Testis (tissue), 2 donors: ENCODE measurements at regions not wholly inside any gene's neighbourhood (a gene's known extent, or its start where the extent isn't known, plus 50 kb on each side); places are given as distances from the start of the nearest gene placed in this dataset.

Source experiments
- DNase-seq: peaks from one replicate; pipeline ENCODE4 v3.0.0-alpha.2; 2019
- H3K27ac ChIP-seq, 2 donors: fragments of 200-600 bp; sonication (generic); one replicate each; pipeline ENCODE4 v1.5.1; 2019
- H3K27me3 ChIP-seq: fragments of 200-600 bp; sonication (generic); one replicate; pipeline ENCODE4 v1.5.1; 2019
- H3K36me3 ChIP-seq: fragments of 200-600 bp; sonication (generic); one replicate; pipeline ENCODE4 v1.5.1; 2017; ENCODE audit warnings: low read depth; ENCODE audit errors: missing control alignments
- H3K4me1 ChIP-seq: fragments of 200-600 bp; sonication (generic); one replicate; pipeline ENCODE4 v1.5.1; 2019
- H3K4me3 ChIP-seq, 2 donors: fragments of 200-600 bp; sonication (generic); one replicate each; pipeline ENCODE4 v1.5.1; 2017 to 2019
- H3K9me3 ChIP-seq: fragments of 200-600 bp; sonication (generic); one replicate; pipeline ENCODE4 v1.5.1; 2017
- CTCF ChIP-seq, 3 experiments: fragments of 450-650 bp in 2 of 3; fragments of 200-600 bp in 1 of 3; sonication (generic) in 1 of 3; IDR thresholded peaks; one replicate each; pipeline ENCODE4 v1.5.1; 2016 to 2019; ENCODE audit warnings: antibody characterized with exemption in 3 of 3, mild to moderate bottlenecking in 2 of 3, moderate library complexity in 1 of 3
- POLR2A ChIP-seq: fragments of 450-650 bp; IDR thresholded peaks from one replicate; pipeline ENCODE4 v1.6.1; 2017; ENCODE audit warnings: antibody characterized with exemption, mild to moderate bottlenecking, moderate library complexity
- WGBS, 2 donors: methylation state at CpG; one replicate each; pipeline ENCODE4 v1.1.5; 2018; 5-methylcytosine and 5-hydroxymethylcytosine counted together
- intact Hi-C: fragments of 100-400 bp; cut with DNase I; formaldehyde crosslinking; loops from one replicate; pipeline ENCODE4 v1.15.1; 2023; ENCODE audit warnings: low total_unique reads

- Histone ChIP-seq H3K4me1 (no peaks in the 10 kb centered on the region), H3K27me3 (no peaks in the 10 kb centered on the region), H3K36me3 (no peaks in the 10 kb centered on the region), H3K4me3 (no peak overlapping the region), H3K27ac (no peak overlapping the region), H3K9me3 (no peaks in the 10 kb centered on the region)
- TF ChIP-seq POLR2A (no peak), CTCF (IDR thresholded peaks at IDR 0.05) (no peak)
- no peak for DNase-seq
- 80 to 81% methylated on average over 4 of the region's 4 CpGs for WGBS, 2 donors
- intact Hi-C loops: no loop called here
These were observed 684.8 kb upstream of the PCDH15 start for GRCh38 chr10:55485827-55486226.

- 89 to 100% methylated on average over 1 of the region's 1 CpG for WGBS, 2 donors
- no peaks in the 10 kb centered on the region for H3K36me3 ChIP-seq
- intact Hi-C loops: no loop called here
These were observed 675.1 kb upstream of the PCDH15 start for GRCh38 chr10:55476129-55476528.

DNA sequence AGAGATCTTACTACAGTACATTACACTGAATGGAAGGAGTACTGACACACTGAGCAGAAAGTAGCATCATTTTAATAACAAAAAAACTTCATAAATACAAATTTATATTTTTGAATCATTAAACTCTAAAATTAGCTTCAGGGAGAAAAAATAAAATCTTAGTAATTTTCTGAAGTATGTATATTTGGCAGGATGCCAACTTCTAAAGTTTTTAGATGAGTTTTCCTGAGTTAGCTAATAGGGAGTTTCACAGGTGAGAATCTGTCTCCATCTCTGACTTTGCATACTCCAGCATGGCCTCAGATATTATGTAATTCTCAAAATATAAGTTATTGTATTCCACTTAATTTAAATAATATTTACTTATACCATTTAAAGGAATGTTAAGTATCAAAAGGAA is 673.2 kb upstream of the PCDH15 start:
- TF ChIP-seq CTCF (IDR thresholded peaks at IDR 0.05) (no peak), POLR2A (no peak)
- H3K9me3 ChIP-seq: no peaks in the 10 kb centered on the region
- intact Hi-C loops: no loop called here
- no peak for DNase-seq
- no peak overlapping the region for H3K27ac ChIP-seq
- H3K4me1 ChIP-seq: no peaks in the 10 kb centered on the region
- no peaks in the 10 kb centered on the region for H3K36me3 ChIP-seq
- H3K27me3 ChIP-seq: no peaks in the 10 kb centered on the region
- H3K4me3 ChIP-seq: no peak overlapping the region

More at GRCh38 chr10:55476129-55476528, 675.1 kb upstream of the PCDH15 start:
- no peaks in the 10 kb centered on the region for H3K9me3 ChIP-seq
- DNase-seq: no peak
- no peak overlapping the region for H3K27ac ChIP-seq
- no peaks in the 10 kb centered on the region for H3K27me3 ChIP-seq
- no peaks in the 10 kb centered on the region for H3K4me1 ChIP-seq
- no peak overlapping the region for H3K4me3 ChIP-seq
- TF ChIP-seq CTCF (IDR thresholded peaks at IDR 0.05) (no peak), POLR2A (no peak)

- DNase-seq: no peak
- 91 to 97% methylated on average over 1 of the region's 1 CpG for WGBS, 2 donors
- no peaks in the 10 kb centered on the region for H3K4me1 ChIP-seq
- TF ChIP-seq CTCF (IDR thresholded peaks at IDR 0.05) (no peak), POLR2A (no peak)
- H3K27me3 ChIP-seq: no peaks in the 10 kb centered on the region
- intact Hi-C loops: no loop called here
- no peaks in the 10 kb centered on the region for H3K9me3 ChIP-seq
- no peak overlapping the region for H3K27ac ChIP-seq
- H3K4me3 ChIP-seq: no peak overlapping the region
- H3K36me3 ChIP-seq: no peaks in the 10 kb centered on the region
These were observed 669.8 kb upstream of the PCDH15 start for GRCh38 chr10:55470840-55471239.

DNA sequence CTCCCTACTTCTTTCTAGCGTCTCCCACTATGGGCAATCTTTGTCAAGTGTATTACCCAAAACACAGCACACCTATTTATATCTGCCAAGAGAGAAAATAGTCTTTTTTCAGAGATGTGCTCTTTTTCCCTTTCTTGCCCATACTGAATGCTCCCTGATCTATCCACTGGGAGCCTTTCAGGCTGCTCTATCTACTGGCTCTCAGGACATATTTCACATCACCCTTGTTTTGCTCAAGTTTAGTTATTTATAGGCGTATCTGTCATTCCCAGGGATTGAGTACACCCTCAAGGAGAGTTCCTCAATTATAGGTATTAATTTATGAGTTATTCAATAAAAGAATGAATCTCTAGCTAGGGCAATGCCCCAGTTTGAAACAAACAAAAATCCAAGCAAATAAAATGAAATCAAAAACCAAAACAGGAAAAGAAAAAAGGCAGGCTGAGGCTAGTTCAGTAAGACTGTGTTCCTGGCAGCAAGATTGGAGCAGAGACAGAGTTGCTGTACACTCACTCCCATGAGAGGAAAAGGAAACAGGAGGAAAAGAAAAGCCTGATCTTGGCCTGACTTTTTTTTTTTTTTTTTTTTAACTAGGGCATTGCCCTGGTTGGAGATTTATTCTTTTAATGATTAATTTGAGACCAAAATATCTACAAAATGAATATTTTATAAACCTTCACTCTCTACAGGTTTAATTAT is 665.9 kb upstream of the PCDH15 start:
- H3K27ac ChIP-seq: no peak overlapping the region
- TF ChIP-seq CTCF (IDR thresholded peaks at IDR 0.05): no peak
- TF ChIP-seq POLR2A: no peak
- 62 to 76% methylated on average over 2 of the region's 2 CpGs for WGBS, 2 donors
- H3K27me3 ChIP-seq: no peaks in the 10 kb centered on the region
- no peaks in the 10 kb centered on the region for H3K4me1 ChIP-seq
- intact Hi-C loops: no loop called here
- DNase-seq: no peak
- no peaks in the 10 kb centered on the region for H3K36me3 ChIP-seq
- no peak overlapping the region for H3K4me3 ChIP-seq
- no peaks in the 10 kb centered on the region for H3K9me3 ChIP-seq
